SK-N-SH (cell line): ENCODE measurements at regions not wholly inside any gene's neighbourhood (a gene's known extent, or its start where the extent isn't known, plus 50 kb on each side); places are given as distances from the start of the nearest gene placed in this dataset.

ENCODE experiments used
- CTCF ChIA-PET: fragments of 300-600, 350-600 bp; formaldehyde crosslinking; extraction: SDS; loops from one replicate; lab custom pipeline; 2021; lab: Yijun Ruan, JAX
- POLR2A ChIA-PET: fragments of 350-600 bp; sonication (Branson Sonifier 250); formaldehyde crosslinking; extraction: SDS; loops from one replicate; lab custom pipeline; 2020; ENCODE audit warnings: antibody characterized with exemption, inconsistent platforms; lab: Yijun Ruan, JAX
- DNase-seq: peaks from one replicate; pipeline ENCODE4 v3.0.0; 2012
- H2AFZ ChIP-seq: fragments of 200-600 bp; sonication (generic); 2 replicates; pipeline ENCODE4 v1.8.1; 2016; ENCODE audit warnings: antibody characterized with exemption, mild to moderate bottlenecking, low read depth
- H3F3A ChIP-seq: fragments of 200-600 bp; sonication (generic); replicated peaks from 2 replicates; pipeline ENCODE3; 2016; ENCODE audit warnings: antibody characterized with exemption, mild to moderate bottlenecking; ENCODE audit not compliant: insufficient read depth
- H3K27ac ChIP-seq, 2 experiments: fragments of 200-500 bp in 1 of 2; fragments of 200-600 bp in 1 of 2; sonication (Bioruptor generic) in 1 of 2; sonication (generic), shearing (Covaris generic) in 1 of 2; 2 replicates each; pipeline versions ENCODE4 v1.5.1 to v1.6.1; 2014 to 2016; ENCODE audit warnings: low read depth in 2 of 2, inconsistent platforms in 1 of 2, low read length in 1 of 2, mild to moderate bottlenecking in 1 of 2, mixed read lengths in 1 of 2
- H3K27me3 ChIP-seq: fragments of 200-600 bp; sonication (generic), shearing (Covaris generic); 2 replicates; pipeline ENCODE4 v1.6.1; 2016; ENCODE audit warnings: mixed run types; ENCODE audit not compliant: insufficient read depth
- H3K36me3 ChIP-seq, 2 experiments: fragments of 200-500 bp in 1 of 2; fragments of 200-600 bp in 1 of 2; sonication (Bioruptor generic) in 1 of 2; sonication (generic) in 1 of 2; replicated peaks in 1 of 2; 2 replicates each; pipeline versions ENCODE3 to v1.5.1; 2014 to 2016; ENCODE audit warnings: low read length in 1 of 2, mild to moderate bottlenecking in 1 of 2; ENCODE audit not compliant: insufficient read depth in 2 of 2, control insufficient read depth in 1 of 2
- H3K4me1 ChIP-seq, 2 experiments: fragments of 200-500 bp in 1 of 2; fragments of 200-600 bp in 1 of 2; sonication (Bioruptor generic) in 1 of 2; sonication (generic), shearing (Covaris generic) in 1 of 2; 2 replicates each; pipeline versions ENCODE4 v1.5.1 to v1.6.1; 2014 to 2016; ENCODE audit warnings: low read depth in 1 of 2, low read length in 1 of 2, mixed run types in 1 of 2; ENCODE audit not compliant: insufficient read depth in 2 of 2, control insufficient read depth in 1 of 2
- H3K4me2 ChIP-seq: fragments of 200-600 bp; sonication (generic), shearing (Covaris generic); 2 replicates; pipeline ENCODE4 v1.6.1; 2017; ENCODE audit warnings: mixed run types
- H3K4me3 ChIP-seq, 2 experiments: fragments of 200-500 bp in 1 of 2; fragments of 200-600 bp in 1 of 2; sonication (Bioruptor generic) in 1 of 2; sonication (generic), shearing (Covaris generic) in 1 of 2; 2 replicates each; pipeline versions ENCODE4 v1.5.1 to v1.8.1; 2014 to 2016; ENCODE audit warnings: low read depth in 2 of 2, inconsistent platforms in 1 of 2, low read length in 1 of 2, mild to moderate bottlenecking in 1 of 2, mixed read lengths in 1 of 2, moderate library complexity in 1 of 2
- H3K79me2 ChIP-seq: fragments of 200-600 bp; sonication (generic); 2 replicates; pipeline ENCODE4 v1.8.1; 2017; ENCODE audit warnings: mild to moderate bottlenecking; ENCODE audit not compliant: insufficient read depth
- H3K9ac ChIP-seq: fragments of 200-600 bp; sonication (generic); 2 replicates; pipeline ENCODE4 v1.6.1; 2017; ENCODE audit warnings: mixed run types
- H3K9me2 ChIP-seq: fragments of 200-600 bp; sonication (generic); 2 replicates; pipeline ENCODE4 v1.6.1; 2017; ENCODE audit warnings: mixed run types
- H3K9me3 ChIP-seq: fragments of 200-600 bp; sonication (generic); 2 replicates; pipeline ENCODE4 v1.6.1; 2017; ENCODE audit warnings: mixed run types, mild to moderate bottlenecking, moderate library complexity
- H4K20me1 ChIP-seq: fragments of 200-600 bp; sonication (generic); 2 replicates; pipeline ENCODE4 v1.6.1; 2017; ENCODE audit warnings: mild to moderate bottlenecking, mixed run types; ENCODE audit not compliant: insufficient read depth
- CHD2 ChIP-seq: fragments of 150-350 bp; IDR thresholded peaks from 2 replicates; pipeline ENCODE4 v1.6.1; 2018; ENCODE audit warnings: low read length; ENCODE audit not compliant: partially characterized antibody
- FOXJ3 ChIP-seq: sonication (generic); formaldehyde crosslinking; IDR thresholded peaks from 2 replicates; pipeline ENCODE4 v1.5.1; 2020; ENCODE audit warnings: mild to moderate bottlenecking, missing genetic modification reagents
- GATA2 ChIP-seq: sonication (generic); formaldehyde crosslinking; IDR thresholded peaks from 2 replicates; pipeline ENCODE4 v1.5.0; 2020; ENCODE audit warnings: mild to moderate bottlenecking, missing genetic modification reagents
- NFIC ChIP-seq: IDR thresholded peaks from 2 replicates; pipeline ENCODE4 v1.4.0; 2012; ENCODE audit warnings: borderline replicate concordance
- RCOR1 ChIP-seq: fragments of 150-350 bp; IDR thresholded peaks from 2 replicates; pipeline ENCODE4 v1.6.1; 2017; ENCODE audit warnings: antibody characterized with exemption, low read length
- RFX5 ChIP-seq: IDR thresholded peaks from 2 replicates; pipeline ENCODE4 v1.6.1; 2012; ENCODE audit warnings: mild to moderate bottlenecking, improper control_type of control experiment, low read length
- RXRA ChIP-seq: IDR thresholded peaks from 2 replicates; pipeline ENCODE4 v1.4.0; 2012; ENCODE audit warnings: low read depth, mild to moderate bottlenecking, borderline replicate concordance
- TAF1 ChIP-seq: IDR thresholded peaks from 2 replicates; pipeline ENCODE4 v1.6.1; 2012; ENCODE audit warnings: low read depth, mild to moderate bottlenecking, low read length, moderate library complexity, borderline replicate concordance
- USF2 ChIP-seq: fragments of 150-350 bp; IDR thresholded peaks from 2 replicates; pipeline ENCODE4 v1.6.1; 2017; ENCODE audit warnings: antibody characterized with exemption, low read length, low read depth, borderline replicate concordance
- YY1 ChIP-seq: IDR thresholded peaks from 2 replicates; pipeline ENCODE4 v1.4.0; 2012; ENCODE audit warnings: low read depth, mild to moderate bottlenecking
- WGBS: methylation state at CpG from one replicate; pipeline ENCODE4 v1.1.6; 2017; ENCODE audit warnings: low lambda C conversion rate; 5-methylcytosine and 5-hydroxymethylcytosine counted together
- TF ChIP-seq, protein P1 (sequence below): fragments of 150-350 bp; IDR thresholded peaks from 2 replicates; pipeline ENCODE4 v1.6.1; 2016; ENCODE audit warnings: mild to moderate bottlenecking, low read depth, low read length
- TF ChIP-seq, protein P2 (sequence below): IDR thresholded peaks from 2 replicates; pipeline ENCODE4 v1.4.0; 2012; ENCODE audit warnings: low read depth, borderline replicate concordance

DNA sequence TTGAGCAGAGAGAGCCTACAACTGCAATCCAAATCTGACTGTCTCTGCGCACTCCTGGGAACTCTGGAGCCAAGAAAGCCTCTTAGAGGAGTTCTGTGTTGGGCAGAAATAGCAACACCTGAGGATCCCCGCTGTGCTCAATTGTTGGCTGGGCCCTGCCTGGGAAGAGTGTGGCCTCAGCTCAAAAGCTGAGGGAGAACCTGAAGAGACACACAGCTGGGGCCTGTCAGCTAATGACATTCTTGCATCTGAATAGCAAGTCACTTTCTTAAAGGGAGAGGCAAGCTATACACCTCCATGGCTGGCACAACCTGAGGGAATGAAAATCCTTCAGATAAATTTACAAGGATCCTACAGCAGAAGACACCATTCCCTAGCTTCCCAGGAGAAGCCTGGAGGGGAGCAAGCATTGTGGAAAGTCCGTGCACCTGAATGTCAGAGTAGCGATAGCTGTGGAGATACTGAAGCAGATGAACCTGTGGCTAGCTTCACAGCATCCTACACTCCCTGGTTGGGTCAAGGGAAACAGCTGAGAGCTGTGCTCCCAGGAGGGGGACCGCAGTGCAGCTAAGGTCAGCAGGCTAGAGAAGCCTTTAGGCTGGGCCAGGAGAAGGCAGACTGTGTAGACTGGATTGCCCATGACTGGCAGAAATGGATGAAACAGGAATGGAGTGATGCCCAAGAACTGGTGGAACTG lies 159.9 kb upstream of the PFN2 start:
- CTCF ChIA-PET = interaction anchor here (1.3 kb wide), 1 partner anchor 54 kb away, joined by 4 read pairs; no protein-coding TSS in a partner anchor
- Histone ChIP-seq H3K36me3 (no peaks in the 10 kb centered on the region), H3K4me3 (no peak overlapping the region), H2AFZ (no peak overlapping the region), H3K9me3 (no peaks in the 10 kb centered on the region), H3K27me3 (no peaks in the 10 kb centered on the region), H3K9ac (no peak overlapping the region), H4K20me1 (no peaks in the 10 kb centered on the region), H3K4me1 (no peaks in the 10 kb centered on the region; a peak in 1 of 4 replicates), H3K27ac (no peak overlapping the region), H3F3A (no peaks in the 10 kb centered on the region), H3K9me2 (no peaks in the 10 kb centered on the region), H3K79me2 (no peaks in the 10 kb centered on the region), H3K4me2 (no peak overlapping the region)
- POLR2A ChIA-PET = no interaction called here
- 95% methylated on average over 5 of the region's 5 CpGs for WGBS
- TF ChIP-seq CHD2 (no peak), GATA2 (CRISPR knock-in tag) (no peak), RFX5 (no peak), RCOR1 (no peak), USF2 (no peak), YY1 (no peak)
- TF ChIP-seq, protein P1, sequence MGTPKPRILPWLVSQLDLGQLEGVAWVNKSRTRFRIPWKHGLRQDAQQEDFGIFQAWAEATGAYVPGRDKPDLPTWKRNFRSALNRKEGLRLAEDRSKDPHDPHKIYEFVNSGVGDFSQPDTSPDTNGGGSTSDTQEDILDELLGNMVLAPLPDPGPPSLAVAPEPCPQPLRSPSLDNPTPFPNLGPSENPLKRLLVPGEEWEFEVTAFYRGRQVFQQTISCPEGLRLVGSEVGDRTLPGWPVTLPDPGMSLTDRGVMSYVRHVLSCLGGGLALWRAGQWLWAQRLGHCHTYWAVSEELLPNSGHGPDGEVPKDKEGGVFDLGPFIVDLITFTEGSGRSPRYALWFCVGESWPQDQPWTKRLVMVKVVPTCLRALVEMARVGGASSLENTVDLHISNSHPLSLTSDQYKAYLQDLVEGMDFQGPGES = no peak
- DNase-seq = no peak

- no peak for DNase-seq
- CTCF ChIA-PET = interaction anchor here (0.9 kb wide), 1 partner anchor 14 kb away, joined by 3 read pairs; no protein-coding TSS in a partner anchor
- no peak for TF ChIP-seq FOXJ3 (CRISPR knock-in tag)
- TF ChIP-seq, protein P2, sequence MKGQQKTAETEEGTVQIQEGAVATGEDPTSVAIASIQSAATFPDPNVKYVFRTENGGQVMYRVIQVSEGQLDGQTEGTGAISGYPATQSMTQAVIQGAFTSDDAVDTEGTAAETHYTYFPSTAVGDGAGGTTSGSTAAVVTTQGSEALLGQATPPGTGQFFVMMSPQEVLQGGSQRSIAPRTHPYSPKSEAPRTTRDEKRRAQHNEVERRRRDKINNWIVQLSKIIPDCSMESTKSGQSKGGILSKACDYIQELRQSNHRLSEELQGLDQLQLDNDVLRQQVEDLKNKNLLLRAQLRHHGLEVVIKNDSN = no peak
- no peak for TF ChIP-seq TAF1
- no peak for TF ChIP-seq RXRA
- TF ChIP-seq RFX5 = no peak
- no peak for TF ChIP-seq NFIC
- H3K9me3 ChIP-seq = no peaks in the 10 kb centered on the region
- H4K20me1 ChIP-seq = no peaks in the 10 kb centered on the region
- 70% methylated on average over 4 of the region's 4 CpGs for WGBS
- no peak overlapping the region for H3K4me2 ChIP-seq
- H3K9me2 ChIP-seq = no peaks in the 10 kb centered on the region
- H3K36me3 ChIP-seq = no peaks in the 10 kb centered on the region
- POLR2A ChIA-PET = no interaction called here
- no peaks in the 10 kb centered on the region for H3F3A ChIP-seq
- H3K27ac ChIP-seq = no peak overlapping the region
- no peak overlapping the region for H3K4me3 ChIP-seq
- H3K4me1 ChIP-seq = no peaks in the 10 kb centered on the region; a peak in 1 of 4 replicates
- H3K27me3 ChIP-seq = no peaks in the 10 kb centered on the region
- no peak overlapping the region for H2AFZ ChIP-seq
- no peak overlapping the region for H3K9ac ChIP-seq
- H3K79me2 ChIP-seq = no peaks in the 10 kb centered on the region
These were observed 158.5 kb upstream of the PFN2 start for GRCh38 chr3:150129166-150129565.
